ENCODE measurements at regions not wholly inside any gene's neighbourhood (a gene's known extent, or its start where the extent isn't known, plus 50 kb on each side); places are given as distances from the start of the nearest gene placed in this dataset.

DNA sequence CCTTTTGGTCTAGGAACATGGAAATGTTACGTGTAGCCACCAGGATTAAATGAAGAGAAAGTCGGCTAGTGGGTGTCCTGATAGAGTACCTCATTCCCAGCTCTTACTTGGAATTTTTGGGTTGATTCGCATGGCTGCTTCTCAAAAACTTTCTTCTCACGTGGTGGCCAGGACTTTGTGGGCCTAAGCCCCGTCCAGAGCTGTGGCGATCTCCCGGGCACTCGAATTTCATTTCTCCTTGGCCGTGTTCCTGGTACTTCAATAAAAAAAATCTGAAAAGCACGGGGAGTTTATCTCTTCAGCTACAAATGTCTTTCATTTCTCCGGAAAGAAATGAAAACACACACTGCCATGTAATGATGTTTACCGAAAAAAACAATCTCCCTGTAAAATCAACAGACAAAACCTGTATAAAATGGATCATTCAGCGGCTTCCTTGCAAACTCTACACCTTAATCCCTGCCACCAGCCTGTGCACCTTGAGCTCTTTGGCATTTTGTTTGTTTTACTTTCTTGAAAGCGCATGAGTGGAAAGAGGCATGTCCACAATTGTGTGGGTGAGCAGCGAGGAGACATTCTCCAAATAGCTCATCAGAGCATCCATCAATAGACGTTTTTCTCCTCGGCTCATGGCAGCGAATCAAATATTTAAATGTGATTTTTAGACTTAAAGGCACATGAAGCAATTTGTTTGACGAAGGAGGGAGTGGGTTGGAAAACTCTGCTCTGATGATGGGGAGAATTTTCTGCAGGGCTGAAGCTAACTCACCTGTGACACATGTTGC is 173.1 kb downstream of the TFAP2C start:
- no peak for DNase-seq (ENCODE audit: low read depth)

DNA sequence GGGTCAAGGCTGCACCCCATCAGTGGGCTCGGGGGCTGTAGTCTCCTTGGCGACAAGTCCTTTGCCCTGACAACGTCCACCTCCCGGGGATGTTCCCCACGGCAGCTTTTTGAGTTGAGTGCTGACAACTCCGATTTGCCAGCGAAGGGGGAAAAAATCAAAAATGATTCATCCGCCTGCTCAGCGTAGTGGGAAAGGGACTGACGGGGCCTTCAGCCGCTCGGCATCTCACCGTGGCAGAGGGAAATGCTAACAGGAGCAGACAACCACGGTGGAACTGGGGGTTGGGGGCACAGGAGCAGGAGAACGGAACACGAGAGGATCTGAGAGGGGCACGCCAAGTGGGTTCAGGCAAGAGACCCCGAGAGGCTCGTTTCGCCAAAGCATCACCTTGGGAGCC is 173.7 kb downstream of the TFAP2C start:
- DNase-seq (ENCODE audit: low read depth) = no peak

DNA sequence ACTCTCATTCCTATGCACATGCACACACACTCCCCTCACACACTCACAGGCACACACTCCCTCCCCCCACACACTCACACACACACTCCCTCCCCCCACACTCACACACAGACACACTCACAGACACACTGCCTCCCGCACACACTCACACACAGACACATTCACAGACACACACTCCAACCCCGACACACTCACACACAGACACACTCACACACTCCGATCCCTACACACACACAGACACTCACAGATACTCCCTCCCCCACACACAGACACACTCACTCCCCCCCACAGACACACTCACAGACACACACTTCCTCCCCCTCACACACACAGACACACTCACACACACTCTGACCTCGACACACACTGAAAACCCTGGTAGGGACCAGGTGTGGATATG is 176.2 kb downstream of the TFAP2C start:
- DNase-seq (ENCODE audit: low read depth) = no peak

DNA sequence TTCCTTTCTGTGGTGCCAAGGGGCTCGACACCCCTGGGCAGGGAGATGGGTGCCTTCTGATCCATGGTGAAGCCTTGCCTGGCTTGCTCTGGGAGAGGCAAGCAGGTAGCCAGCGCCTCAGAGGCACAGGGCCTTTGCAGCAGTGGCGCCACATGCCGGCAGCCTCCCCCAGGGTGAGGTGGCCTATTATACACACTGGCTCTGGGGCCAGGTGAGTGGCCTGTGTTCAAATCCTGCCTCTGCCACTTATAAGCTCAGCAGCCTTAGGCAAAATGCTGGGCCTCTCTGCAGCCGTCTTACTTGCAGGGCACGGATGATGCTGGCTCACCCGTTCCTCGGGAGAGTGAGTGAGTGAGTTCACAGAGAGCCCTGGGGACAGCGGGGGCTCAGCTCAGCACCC is 176.9 kb downstream of the TFAP2C start:
- DNase-seq (ENCODE audit: low read depth) = no peak

DNA sequence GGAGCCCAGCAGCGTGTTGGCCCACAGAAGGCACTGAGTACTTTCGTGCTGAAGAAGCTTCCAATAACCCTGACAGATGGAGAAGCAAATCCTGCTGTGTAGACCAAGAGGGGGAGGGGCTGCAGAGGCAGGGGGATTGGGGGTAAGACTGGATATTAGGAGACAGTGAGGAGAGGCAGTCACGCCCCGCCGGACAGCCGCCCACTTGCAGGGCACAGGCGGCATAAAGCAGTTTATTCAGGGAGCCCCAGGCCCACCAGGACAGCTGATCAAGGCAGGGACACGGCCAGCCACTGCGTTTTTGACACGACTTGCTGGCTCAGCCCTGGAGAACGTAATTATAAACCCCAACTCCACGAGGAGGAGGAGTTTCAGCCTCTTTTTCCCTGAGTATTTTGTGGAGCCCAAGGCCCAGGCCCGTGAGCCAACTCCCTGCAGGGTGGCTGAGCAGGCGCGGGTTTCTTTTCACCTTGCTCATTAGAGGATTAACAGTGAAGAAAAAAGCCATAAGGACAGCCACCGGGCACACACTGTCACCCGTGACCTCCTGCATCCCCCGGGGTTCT is 177.9 kb downstream of the TFAP2C start:
- no peak for DNase-seq (ENCODE audit: low read depth)

DNA sequence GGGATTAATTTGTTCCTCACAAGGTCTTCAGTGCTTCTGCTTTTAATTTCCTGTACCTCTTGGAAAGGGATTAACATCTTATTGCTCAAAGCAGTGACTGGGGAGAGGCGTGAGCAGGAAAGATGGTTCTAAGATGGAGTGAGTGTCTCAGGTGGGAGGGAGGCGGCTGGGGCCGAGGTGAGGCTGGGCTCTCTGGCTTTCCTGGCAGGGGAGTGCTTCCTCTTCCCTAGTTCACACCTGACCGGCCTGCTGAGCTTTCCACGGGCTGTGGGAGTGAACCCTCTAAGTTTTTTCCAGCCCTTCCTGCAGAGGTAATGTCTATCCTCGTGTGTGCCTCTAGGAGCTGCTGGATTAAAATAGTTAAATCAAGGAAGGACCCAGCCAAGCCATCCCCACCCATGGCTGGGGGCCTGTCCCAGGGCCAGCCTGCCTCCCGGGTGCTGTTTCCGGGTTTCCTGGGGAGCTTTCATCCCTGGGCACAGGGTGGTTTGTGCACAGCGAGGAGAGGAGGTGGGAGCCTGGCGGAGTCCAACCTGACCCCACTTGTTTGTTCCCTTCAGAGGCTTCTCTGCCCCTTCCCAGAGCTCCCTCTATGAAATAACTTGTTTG is 179.1 kb downstream of the TFAP2C start:
- DNase-seq (ENCODE audit: low read depth) = no peak

DNA sequence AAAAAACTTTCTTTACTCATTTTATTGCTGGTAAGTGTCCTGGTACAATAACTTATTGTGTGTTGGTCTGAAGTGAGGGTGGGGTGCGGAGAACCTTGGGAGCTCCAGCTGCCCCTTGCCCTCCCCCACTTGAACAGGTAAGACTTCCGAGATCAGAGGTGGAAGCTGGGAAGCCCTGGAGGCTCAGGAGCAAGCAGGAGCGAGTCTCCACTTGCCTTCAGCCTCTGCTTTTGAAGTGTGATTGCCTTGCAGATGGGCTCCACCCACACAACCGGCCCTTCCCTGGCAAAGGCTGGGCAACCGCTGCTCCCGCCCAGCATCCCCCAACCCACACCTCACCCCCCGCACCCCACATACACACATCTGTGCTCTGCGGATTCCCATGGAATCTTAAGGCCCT is 179.6 kb downstream of the TFAP2C start:
- no peak for DNase-seq (ENCODE audit: low read depth)

DNA sequence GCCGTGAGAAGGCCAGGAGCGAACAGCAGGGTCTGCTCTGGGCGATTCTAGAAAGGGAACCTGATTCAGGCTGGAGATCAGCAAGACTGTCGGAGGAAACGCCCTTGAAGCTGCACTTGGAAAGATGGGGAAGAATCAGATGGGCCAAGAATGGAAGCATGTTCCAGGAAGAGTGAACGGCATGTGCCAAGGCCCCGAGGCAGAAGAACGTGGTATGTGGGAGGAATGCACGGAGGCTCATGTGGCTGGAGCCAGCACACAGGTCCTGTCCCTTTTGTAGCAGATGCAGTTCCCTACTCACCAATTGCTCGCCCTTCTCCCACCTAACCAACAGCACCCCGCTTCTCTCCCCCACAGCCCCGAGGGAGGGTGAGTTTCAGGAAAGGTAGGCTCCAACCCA is 180.6 kb downstream of the TFAP2C start:
- no peak for DNase-seq (ENCODE audit: low read depth)

DNA sequence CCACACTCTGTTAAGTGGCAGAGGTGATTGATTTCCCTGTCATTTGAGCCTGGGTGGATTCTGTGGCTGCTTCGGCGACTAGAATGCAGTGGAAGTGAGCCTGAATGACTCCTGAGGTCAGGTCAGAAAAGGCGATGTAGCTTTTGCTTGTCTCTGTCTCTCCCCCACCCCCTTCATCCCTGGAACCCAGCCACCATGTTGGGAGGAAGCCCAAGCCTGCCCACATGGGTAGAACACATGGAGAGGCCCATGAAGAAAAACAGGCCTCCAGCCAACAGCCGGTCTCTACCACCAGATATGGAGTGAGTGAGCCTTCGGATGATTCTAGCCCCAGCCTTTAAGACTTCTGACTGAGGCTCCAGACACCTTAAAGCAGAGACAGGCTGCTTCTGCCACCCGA is 181.0 kb downstream of the TFAP2C start:
- DNase-seq (ENCODE audit: low read depth) = no peak

DNA sequence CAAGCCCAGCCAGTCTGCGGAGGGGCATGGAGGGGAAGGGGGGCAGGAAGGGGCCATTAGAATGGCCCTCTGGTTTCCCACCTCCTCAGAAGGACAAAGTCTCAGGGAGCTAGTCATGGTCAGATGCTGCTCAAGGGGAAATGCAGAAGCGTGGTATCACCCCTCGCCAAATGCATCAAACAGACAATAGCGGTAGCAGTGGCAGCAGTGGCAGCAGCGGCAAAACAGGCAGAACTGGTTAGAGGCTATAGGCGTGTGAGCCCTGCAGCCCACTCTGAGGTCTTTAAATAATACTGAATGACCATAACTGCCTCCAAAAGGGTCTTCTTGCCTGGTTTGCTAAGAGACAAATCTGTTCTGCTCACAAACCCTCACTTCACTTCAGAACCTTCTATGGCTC is 186.7 kb downstream of the TFAP2C start:
- DNase-seq (ENCODE audit: low read depth) = no peak

DNA sequence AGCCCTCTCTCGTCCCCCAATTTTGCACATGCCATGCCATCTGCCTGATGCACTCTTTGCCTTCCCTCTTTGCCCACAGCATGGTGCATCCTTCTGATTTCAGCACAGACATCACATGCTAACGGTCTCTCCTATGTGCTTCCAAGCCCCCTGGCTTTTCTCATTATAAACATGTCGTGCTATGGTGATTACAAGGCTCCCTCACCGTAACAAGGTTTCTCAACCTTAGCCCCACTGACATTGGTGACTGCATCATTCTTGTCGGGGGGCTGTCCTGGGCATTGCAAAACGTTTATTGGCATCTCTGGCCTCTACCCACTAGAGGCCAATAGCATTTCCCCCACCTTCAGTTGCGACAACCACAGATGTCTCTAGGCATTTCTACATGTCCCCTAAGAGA is 187.2 kb downstream of the TFAP2C start:
- no peak for DNase-seq (ENCODE audit: low read depth)

DNA sequence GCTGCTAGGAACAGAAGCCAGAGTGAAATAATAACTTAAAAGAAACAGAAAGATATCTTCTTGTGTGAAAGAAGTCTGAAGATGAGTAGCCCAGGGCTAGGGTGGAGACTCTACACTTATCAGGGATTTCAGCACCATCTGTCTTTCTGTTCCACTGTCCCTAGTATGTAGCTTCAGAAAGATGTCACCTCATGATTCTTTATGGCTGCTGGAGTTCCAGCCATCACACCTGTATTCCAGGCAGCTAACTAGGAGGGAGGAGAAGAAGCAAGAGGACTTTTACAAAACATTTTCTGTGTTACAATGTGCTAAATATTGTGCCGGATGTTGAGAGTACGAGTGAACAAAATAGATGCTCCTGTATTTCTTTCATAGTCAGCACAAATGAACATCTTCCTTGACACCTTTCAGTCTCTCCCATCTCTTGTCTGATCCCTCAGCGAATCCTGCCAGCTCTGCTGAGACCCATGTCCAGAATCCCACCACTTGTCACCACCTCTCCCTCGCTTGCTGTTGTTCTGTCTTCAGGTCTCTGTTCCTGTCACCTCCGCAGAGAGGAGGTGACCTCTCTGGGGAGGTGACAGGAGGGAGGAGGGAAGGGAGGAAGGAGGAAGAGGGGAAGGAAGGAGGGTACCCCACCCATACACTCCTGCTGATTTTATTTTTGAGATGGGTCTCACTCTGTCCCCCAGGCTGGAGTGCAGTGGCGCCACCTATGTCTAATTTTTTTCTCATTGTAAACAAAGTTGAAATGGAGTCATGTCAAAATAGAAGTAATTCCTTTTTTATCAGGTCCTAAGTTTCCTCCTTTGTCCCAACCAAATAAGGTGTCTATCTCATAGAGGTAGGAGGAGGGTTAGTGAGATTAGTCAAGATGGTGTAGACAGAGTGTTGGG is 188.9 kb downstream of the TFAP2C start:
- no peak for DNase-seq (ENCODE audit: low read depth)

DNA sequence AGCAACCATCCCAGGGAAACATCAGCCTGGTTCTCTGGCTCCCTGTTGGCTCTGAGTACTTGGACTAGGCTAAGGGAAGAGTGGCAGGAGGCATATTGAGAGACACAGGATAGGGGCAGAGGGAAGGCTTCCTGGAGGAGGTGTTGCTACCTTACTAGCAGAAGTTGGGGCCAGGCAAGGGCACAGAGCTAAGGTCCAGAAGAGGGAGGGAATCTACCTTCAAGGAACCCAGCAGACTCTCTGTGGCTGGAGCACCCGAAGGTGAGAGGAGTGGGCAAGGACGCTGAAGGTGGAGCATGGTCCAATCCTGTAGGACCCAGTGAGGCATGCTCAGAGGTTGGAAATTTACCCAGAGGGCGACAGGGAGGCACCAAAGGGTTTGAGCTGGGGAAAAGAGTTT is 191.9 kb downstream of the TFAP2C start:
- no peak for DNase-seq (ENCODE audit: low read depth)

DNA sequence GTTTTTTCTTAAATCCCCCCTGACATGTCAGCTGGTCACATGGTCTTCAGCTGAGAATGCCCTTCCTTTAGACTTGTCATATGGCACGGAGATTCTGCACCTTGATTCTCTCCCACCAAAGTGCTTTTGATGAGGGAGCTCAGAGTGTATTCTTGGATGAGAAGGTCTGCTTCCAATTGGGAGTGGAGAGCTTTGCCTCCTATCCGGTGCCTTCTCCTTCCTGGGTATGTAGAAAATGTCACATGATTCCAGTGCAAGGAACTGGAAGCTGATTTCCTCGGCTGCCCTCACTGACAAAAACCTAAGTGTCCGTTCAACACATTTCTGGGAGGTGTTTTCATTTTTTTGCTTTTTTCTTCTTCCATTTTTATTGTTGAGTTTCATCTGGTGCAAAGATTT is 197.2 kb downstream of the TFAP2C start:
- no peak for DNase-seq (ENCODE audit: low read depth)

DNA sequence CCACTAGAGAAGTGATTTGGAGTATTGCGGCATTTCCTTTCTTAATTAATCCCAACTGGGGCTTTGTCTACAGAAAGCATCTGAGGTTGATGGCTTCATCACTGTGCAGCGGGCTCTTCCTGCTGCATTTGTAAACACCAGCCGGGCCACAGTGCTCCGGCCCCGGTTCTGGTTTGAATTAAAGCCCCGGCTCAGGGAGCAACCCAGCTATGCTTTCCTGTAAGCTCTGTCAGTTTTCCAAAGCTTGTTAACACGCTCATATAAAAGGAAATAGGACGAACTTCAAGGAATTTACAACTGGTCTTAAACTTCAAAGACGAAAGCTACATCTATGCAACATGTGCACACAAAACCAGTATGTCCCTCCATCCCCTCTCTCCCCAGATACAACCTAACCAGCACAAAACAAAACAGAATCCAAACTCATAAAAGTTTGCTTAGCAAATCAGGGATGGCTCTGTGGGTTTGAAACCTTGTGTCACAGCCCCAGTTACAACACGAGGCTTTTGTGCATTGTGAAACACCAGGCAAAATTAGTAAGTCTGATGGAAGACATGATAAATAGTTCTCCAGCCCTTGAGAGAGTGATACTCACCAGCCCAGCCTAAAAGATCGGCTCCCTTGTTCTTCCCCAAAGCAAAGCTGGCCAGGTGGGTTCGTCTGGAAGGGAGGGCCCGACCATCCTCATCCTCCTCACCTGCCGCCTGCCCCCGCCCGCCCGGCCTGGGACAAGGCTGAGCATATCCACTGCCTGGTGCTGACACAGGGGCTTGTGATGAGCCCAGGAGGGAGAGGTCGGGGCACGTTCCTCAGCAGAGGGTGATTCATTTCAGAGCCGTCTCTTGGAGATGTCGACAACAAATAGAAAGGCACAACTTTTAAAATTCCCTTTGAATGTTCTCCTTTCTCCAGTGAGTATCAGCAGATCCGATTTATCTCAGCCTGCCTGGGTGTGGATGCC is 197.9 kb downstream of the TFAP2C start:
- peak; percentile 27 for DNase-seq (ENCODE audit: low read depth)

DNA sequence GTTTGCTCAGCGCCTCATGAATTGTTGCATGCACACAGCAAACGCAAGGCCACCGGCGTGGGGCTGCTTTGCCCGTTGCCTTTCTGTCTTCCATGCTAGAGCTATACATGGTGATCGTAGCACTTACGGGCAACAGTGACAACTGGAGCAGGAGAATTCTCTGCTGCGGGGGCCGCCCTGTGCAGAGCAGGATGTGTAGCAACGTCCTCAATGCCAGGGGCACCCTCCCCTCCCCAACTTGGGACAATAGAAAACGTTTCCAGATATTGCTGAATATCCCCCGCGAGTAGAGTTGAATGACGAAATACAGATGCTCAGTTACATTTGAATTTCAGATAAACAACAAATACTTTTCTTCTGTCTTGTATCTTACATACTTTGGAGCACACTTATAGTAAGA is 198.7 kb downstream of the TFAP2C start:
- no peak for DNase-seq (ENCODE audit: low read depth)

DNA sequence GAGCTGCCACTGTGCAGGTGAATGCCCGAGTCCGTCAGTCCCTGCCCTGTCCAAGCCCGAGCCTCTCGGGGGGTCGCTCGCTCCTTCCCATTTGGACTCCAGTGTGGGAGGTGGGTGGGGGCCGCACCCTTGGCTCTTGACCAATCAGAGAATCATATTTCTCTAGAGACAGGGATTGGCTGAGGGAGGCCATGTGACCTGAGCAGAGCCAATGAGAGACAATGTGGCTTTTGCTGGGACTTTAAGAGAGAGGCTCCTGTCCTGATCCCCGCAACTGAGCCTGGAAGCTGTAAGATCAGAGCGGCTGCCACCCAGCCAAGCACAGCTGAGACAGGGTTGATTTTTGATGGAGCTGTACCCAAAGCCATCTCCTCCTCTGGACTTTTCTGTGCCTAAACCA is 199.3 kb downstream of the TFAP2C start:
- DNase-seq (ENCODE audit: low read depth) = no peak

DNA sequence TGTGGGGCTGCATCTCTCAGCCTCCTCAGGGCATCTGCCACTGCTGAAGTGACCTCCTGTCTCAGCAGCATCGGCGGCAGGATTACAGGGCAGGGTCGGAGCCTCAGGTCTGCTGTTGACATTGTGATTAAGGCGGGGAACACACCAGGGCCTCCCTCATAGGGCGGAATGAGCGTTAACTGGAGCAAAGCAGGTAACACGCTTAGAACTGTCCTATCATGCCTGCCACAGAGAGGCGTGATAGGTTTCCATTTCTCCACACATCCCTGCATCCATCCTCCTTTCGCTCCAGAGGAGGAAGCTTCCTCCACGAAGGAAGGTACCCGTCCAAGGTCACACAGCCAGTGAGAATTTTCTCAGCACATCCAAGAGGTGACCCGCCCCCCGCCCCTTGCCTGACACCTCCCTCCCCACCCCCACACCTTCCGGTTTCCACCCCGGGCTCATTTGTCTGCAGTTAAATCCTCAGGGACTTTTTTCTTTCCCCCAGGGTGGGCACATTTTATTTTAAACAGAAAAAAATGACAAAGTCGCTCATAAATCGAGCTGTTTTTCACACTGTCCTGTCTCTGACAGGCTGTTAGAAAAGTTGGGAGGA is 200.8 kb downstream of the TFAP2C start:
- DNase-seq (ENCODE audit: low read depth) = no peak

DNA sequence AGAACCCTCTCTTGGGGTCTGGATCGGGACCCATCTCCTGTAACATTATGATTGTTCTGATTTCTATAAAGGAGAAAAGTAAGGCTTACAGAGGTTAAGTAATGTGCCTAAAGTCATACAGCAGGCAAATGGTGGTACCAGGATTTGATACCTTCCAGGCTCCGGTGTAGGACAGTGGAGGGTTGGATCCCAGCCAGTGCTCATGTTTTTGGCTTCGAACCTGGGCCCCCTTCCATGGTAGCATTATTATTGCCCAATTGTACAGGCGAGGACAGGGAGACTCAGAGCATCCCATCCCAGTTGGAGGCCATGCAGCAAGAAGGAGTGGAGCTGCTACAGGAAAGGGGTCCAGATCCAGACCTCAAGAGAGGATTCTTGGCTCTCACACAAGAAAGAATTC is 202.7 kb downstream of the TFAP2C start:
- no peak for DNase-seq (ENCODE audit: low read depth)

DNA sequence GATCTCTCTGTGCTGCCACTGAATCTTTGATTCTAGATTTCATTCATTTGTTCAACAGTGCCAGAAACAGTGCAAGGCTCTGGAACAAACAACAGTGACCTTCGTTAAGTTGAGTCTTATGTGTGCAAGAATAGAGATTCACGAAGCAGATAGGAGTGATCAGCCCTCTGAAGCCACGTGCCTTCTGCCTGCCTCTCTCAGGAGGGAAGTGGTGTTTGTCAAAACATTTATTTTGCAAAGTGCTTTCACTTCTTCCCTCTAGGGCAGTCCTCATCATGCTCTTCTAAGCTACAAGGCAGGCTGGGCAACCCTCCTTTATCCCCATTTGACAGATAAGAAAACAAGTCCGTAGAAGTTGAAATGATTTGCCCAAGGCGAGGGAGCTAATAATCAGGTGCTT is 204.3 kb downstream of the TFAP2C start:
- no peak for DNase-seq (ENCODE audit: low read depth)

All from stromal cell of bone marrow (primary cell).